BLaER1 treated with 17β-estradiol and CSF1 and Interleukin-3, amounts not matched to agents 10 nM and 100 nM (cell line): ENCODE measurements at regions not wholly inside any gene's neighbourhood (a gene's known extent, or its start where the extent isn't known, plus 50 kb on each side); places are given as distances from the start of the nearest gene placed in this dataset.
"Not testable (repeated sequence)": the region's sequence is repeated elsewhere in the genome, so short reads cannot be mapped to it uniquely, and the experiment has no call there.

ENCODE experiments used
- H3K27ac ChIP-seq, 11 experiments: shearing (Covaris generic); formaldehyde crosslinking; 2 replicates each; pipeline ENCODE4 v1.8.1; 2022
- H3K27me3 ChIP-seq, 11 experiments: shearing (Covaris generic); formaldehyde crosslinking; 2 replicates each; pipeline ENCODE4 v1.8.1; 2022
- H3K36me3 ChIP-seq, 11 experiments: shearing (Covaris generic); formaldehyde crosslinking; 2 replicates each; pipeline ENCODE4 v1.8.1; 2022
- H3K4me1 ChIP-seq, 10 experiments: shearing (Covaris generic); formaldehyde crosslinking; 2 replicates each; pipeline ENCODE4 v1.8.1; 2022
- H3K4me2 ChIP-seq, 11 experiments: shearing (Covaris generic); formaldehyde crosslinking; 2 replicates each; pipeline ENCODE4 v1.8.1; 2022
- H3K4me3 ChIP-seq, 10 experiments: shearing (Covaris generic); formaldehyde crosslinking; 2 replicates each; pipeline ENCODE4 v1.8.1; 2022
- H3K9ac ChIP-seq, 11 experiments: shearing (Covaris generic); formaldehyde crosslinking; 2 replicates each; pipeline ENCODE4 v1.8.1; 2022
- H3K9me3 ChIP-seq, 11 experiments: shearing (Covaris generic); formaldehyde crosslinking; replicated peaks in 1 of 11; 2 replicates each; pipeline ENCODE4 v1.8.1; 2022
- H4K20me1 ChIP-seq, 11 experiments: shearing (Covaris generic); formaldehyde crosslinking; 2 replicates each; pipeline ENCODE4 v1.8.1; 2022
- Cebpa-rat ChIP-seq, 11 experiments: shearing (Covaris generic); IDR thresholded peaks; 2 replicates each; pipeline ENCODE4 v1.8.1; 2022

- no peaks in the 10 kb centered on the region for H3K27me3 ChIP-seq
- no peak for TF ChIP-seq Cebpa-rat (IDR thresholded peaks at IDR 0.05)
These were observed 825.3 kb downstream of the LTN1 start for GRCh38 chr21:28167366-28167765.

GRCh38 chr21:28164519-28164918, 828.2 kb downstream of the LTN1 start:
- H3K9me3 ChIP-seq, H3K36me3 ChIP-seq, H4K20me1 ChIP-seq, H3K27ac ChIP-seq, H3K9ac ChIP-seq, H3K4me2 ChIP-seq, H3K27me3 ChIP-seq, H3K4me3 ChIP-seq, H3K4me1 ChIP-seq: not testable (repeated sequence)

More at GRCh38 chr21:28167366-28167765, 825.3 kb downstream of the LTN1 start:
- no peak overlapping the region for H3K4me2 ChIP-seq
- no peak overlapping the region for H3K9ac ChIP-seq
- no peaks in the 10 kb centered on the region for H3K4me1 ChIP-seq
- H3K27ac ChIP-seq: no peak overlapping the region
- H3K9me3 ChIP-seq: no peaks in the 10 kb centered on the region
- no peaks in the 10 kb centered on the region for H3K36me3 ChIP-seq
- no peak overlapping the region for H3K4me3 ChIP-seq
- H4K20me1 ChIP-seq: no peaks in the 10 kb centered on the region

- not testable (repeated sequence) for H3K27ac ChIP-seq, H3K36me3 ChIP-seq, H3K4me1 ChIP-seq, H3K4me2 ChIP-seq, H3K9me3 ChIP-seq, H3K4me3 ChIP-seq, H3K27me3 ChIP-seq, H3K9ac ChIP-seq, H4K20me1 ChIP-seq
These were observed 830.6 kb downstream of the LTN1 start for GRCh38 chr21:28162052-28162451.

DNA sequence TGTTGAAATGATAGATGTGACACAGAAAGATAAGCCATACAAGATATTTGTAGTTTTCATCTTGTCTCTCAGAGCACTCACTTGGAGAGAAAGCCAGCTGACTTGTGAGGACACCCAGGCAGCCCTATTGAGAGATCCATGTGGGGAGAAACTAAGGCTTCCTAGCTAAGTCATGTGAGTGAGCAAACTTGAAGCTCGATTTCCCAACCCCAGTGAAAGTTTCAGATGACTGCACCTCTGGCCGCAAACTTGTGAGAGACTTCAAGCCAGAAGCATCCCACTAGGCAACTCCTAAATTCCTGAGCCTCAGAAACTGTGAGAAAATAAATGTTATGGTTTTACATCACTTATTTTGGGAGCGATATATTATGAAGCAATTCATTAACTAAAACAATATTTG, 832.3 kb downstream of the LTN1 start:
- H4K20me1 ChIP-seq: no peaks in the 10 kb centered on the region
- H3K27ac ChIP-seq: no peak overlapping the region
- H3K4me1 ChIP-seq: no peaks in the 10 kb centered on the region
- no peaks in the 10 kb centered on the region for H3K27me3 ChIP-seq
- no peak overlapping the region for H3K4me2 ChIP-seq
- H3K9ac ChIP-seq: no peak overlapping the region
- no peaks in the 10 kb centered on the region for H3K9me3 ChIP-seq
- no peak overlapping the region for H3K4me3 ChIP-seq
- H3K36me3 ChIP-seq: no peaks in the 10 kb centered on the region
- TF ChIP-seq Cebpa-rat (IDR thresholded peaks at IDR 0.05): no peak

- H3K27me3 ChIP-seq: no peaks in the 10 kb centered on the region
- H3K9ac ChIP-seq: no peak overlapping the region
- no peak overlapping the region for H3K27ac ChIP-seq
- H4K20me1 ChIP-seq: no peaks in the 10 kb centered on the region
- no peak overlapping the region for H3K4me2 ChIP-seq
- no peak for TF ChIP-seq Cebpa-rat (IDR thresholded peaks at IDR 0.05)
- no peaks in the 10 kb centered on the region for H3K9me3 ChIP-seq
- H3K4me3 ChIP-seq: no peak overlapping the region
- H3K4me1 ChIP-seq: no peaks in the 10 kb centered on the region
- H3K36me3 ChIP-seq: no peaks in the 10 kb centered on the region
These were observed 833.3 kb downstream of the LTN1 start for GRCh38 chr21:28159396-28159795.

DNA sequence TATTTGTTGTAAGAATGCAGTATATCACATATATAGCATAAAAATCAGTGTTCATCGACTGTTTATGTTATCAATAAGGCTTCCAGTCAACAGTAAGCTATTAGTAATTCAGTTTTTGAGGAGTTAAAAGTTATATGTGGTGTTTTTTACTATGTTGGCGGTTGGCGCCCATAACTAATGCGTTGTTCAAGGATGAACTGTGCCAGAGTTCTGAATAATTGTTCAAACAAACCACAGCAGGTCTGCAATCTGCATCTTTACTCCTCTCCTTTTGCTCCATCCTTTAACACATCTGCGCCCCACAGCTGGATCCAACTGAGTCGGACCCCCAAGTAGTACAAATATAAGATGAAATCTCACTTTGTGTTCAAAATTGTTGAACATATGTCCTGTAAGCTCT, 836.1 kb downstream of the LTN1 start:
- H3K4me3 ChIP-seq: no peak overlapping the region
- no peak overlapping the region for H3K4me2 ChIP-seq
- H3K36me3 ChIP-seq: no peaks in the 10 kb centered on the region
- H4K20me1 ChIP-seq: no peaks in the 10 kb centered on the region
- no peak overlapping the region for H3K9ac ChIP-seq
- peaks cover 0 to 6% (median 0%) of the 10 kb centered on the region in 10 experiments; a peak in 2 of 20 replicates for H3K4me1 ChIP-seq
- no peaks in the 10 kb centered on the region for H3K9me3 ChIP-seq
- no peak overlapping the region for H3K27ac ChIP-seq
- H3K27me3 ChIP-seq: no peaks in the 10 kb centered on the region
- TF ChIP-seq Cebpa-rat (IDR thresholded peaks at IDR 0.05): no peak

- no peak for TF ChIP-seq Cebpa-rat (IDR thresholded peaks at IDR 0.05)
- no peak overlapping the region for H3K4me2 ChIP-seq
- no peaks in the 10 kb centered on the region for H3K27me3 ChIP-seq
- H3K9me3 ChIP-seq: no peaks in the 10 kb centered on the region
- no peaks in the 10 kb centered on the region for H3K36me3 ChIP-seq
- H3K27ac ChIP-seq: no peak overlapping the region
- no peak overlapping the region for H3K9ac ChIP-seq
- no peak overlapping the region for H3K4me3 ChIP-seq
- no peaks in the 10 kb centered on the region for H4K20me1 ChIP-seq
- H3K4me1 ChIP-seq: peaks cover 0 to 6% (median 0%) of the 10 kb centered on the region in 10 experiments; a peak in 2 of 20 replicates
These were observed 838.6 kb downstream of the LTN1 start for GRCh38 chr21:28154121-28154520.

DNA sequence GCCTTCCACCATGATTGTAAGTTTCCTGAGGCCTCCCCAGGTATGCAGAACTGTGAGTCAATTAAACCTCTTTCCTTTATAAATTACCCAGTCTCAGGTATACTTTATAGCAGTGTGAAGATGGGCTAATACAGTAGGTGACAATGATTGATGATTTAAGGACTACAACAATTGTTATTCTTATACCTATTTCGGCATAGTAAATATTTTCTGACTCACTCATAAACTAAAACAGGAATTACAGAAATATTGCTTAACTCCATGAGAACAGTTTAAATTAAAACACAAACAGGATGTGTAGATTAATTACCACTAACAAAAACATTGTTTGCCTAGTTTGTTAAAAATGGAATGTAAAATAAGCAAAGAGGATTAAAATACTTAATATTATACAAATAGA, 839.9 kb downstream of the LTN1 start:
- Histone ChIP-seq H3K4me3 (no peak overlapping the region), H3K9ac (no peak overlapping the region), H3K27me3 (no peaks in the 10 kb centered on the region), H3K4me1 (peaks cover 0 to 6% (median 0%) of the 10 kb centered on the region in 10 experiments; a peak in 2 of 20 replicates), H4K20me1 (no peaks in the 10 kb centered on the region), H3K9me3 (no peaks in the 10 kb centered on the region), H3K36me3 (no peaks in the 10 kb centered on the region), H3K4me2 (no peak overlapping the region), H3K27ac (no peak overlapping the region)
- TF ChIP-seq Cebpa-rat (IDR thresholded peaks at IDR 0.05): no peak

- Histone ChIP-seq H3K4me2 (0 out of 22 replicates have a peak overlapping the region, but pooled peaks of 1 of the 11 experiments have one; percentile 32), H3K27me3 (no peaks in the 10 kb centered on the region), H4K20me1 (no peaks in the 10 kb centered on the region), H3K9me3 (no peaks in the 10 kb centered on the region), H3K4me3 (no peak overlapping the region), H3K36me3 (no peaks in the 10 kb centered on the region), H3K9ac (no peak overlapping the region), H3K4me1 (peaks cover 0 to 6% (median 0%) of the 10 kb centered on the region in 10 experiments; a peak in 2 of 20 replicates), H3K27ac (no peak overlapping the region)
- no peak for TF ChIP-seq Cebpa-rat (IDR thresholded peaks at IDR 0.05)
These were observed 840.9 kb downstream of the LTN1 start for GRCh38 chr21:28151758-28152157.

- no peak overlapping the region for H3K27ac ChIP-seq
- H3K4me3 ChIP-seq: no peak overlapping the region
- H3K4me1 ChIP-seq: peaks cover 0 to 6% (median 0%) of the 10 kb centered on the region in 10 experiments; a peak in 2 of 20 replicates
- H3K36me3 ChIP-seq: no peaks in the 10 kb centered on the region
- H4K20me1 ChIP-seq: no peaks in the 10 kb centered on the region
- no peaks in the 10 kb centered on the region for H3K27me3 ChIP-seq
- TF ChIP-seq Cebpa-rat (IDR thresholded peaks at IDR 0.05): no peak
- no peaks in the 10 kb centered on the region for H3K9me3 ChIP-seq
- no peak overlapping the region for H3K4me2 ChIP-seq
- no peak overlapping the region for H3K9ac ChIP-seq
These were observed 841.9 kb downstream of the LTN1 start for GRCh38 chr21:28150778-28151177.
